Gastrocnemius medialis (tissue), 4 donors: ENCODE measurements at regions not wholly inside any gene's neighbourhood (a gene's known extent, or its start where the extent isn't known, plus 50 kb on each side); places are given as distances from the start of the nearest gene placed in this dataset.

Source experiments
- CTCF ChIP-seq, 5 experiments: fragments of 450-650 bp in 3 of 5; fragments of 200-600 bp in 2 of 5; sonication (generic) in 2 of 5; IDR thresholded peaks in 4 of 5; conservative IDR thresholded peaks in 1 of 5; 1 replicate in 4 of 5; 2 replicates in 1 of 5; pipeline ENCODE4 v1.5.1; 2016 to 2019; ENCODE audit warnings: antibody characterized with exemption in 5 of 5, mild to moderate bottlenecking in 3 of 5, moderate library complexity in 3 of 5
- POLR2A ChIP-seq, 2 donors: fragments of 450-650 bp; IDR thresholded peaks; one replicate each; pipeline ENCODE4 v1.6.1; 2017; ENCODE audit warnings: antibody characterized with exemption in 2 of 2, mild to moderate bottlenecking in 2 of 2, moderate library complexity in 2 of 2

GRCh38 chr17:77824102-77824779 lies 134.3 kb upstream of the TNRC6C start:
- TF ChIP-seq CTCF (IDR thresholded peaks at IDR 0.05 in 4 of 5, conservative IDR thresholded peaks at IDR 0.05 in 1 of 5) (no peak), POLR2A (IDR thresholded peaks at IDR 0.05) (no peak)
